Lower leg skin (tissue), 4 donors: ENCODE measurements at regions not wholly inside any gene's neighbourhood (a gene's known extent, or its start where the extent isn't known, plus 50 kb on each side); places are given as distances from the start of the nearest gene placed in this dataset.

Source experiments
- DNase-seq, 2 donors: peaks; one replicate each; pipeline ENCODE4 v3.0.0-alpha.2; 2019; ENCODE audit warnings: low spot score in 2 of 2
- H3K4me3 ChIP-seq: fragments of 200-600 bp; sonication (generic); 2 replicates; pipeline ENCODE4 v1.5.1; 2017; ENCODE audit warnings: mild to moderate bottlenecking, low read depth; ENCODE audit not compliant: poor library complexity, severe bottlenecking
- CTCF ChIP-seq, 3 donors: fragments of 450-650 bp; IDR thresholded peaks; one replicate each; pipeline ENCODE4 v1.5.1; 2016; ENCODE audit warnings: antibody characterized with exemption in 3 of 3, mild to moderate bottlenecking in 3 of 3, moderate library complexity in 2 of 3
- POLR2A ChIP-seq, 2 donors: fragments of 450-650 bp; IDR thresholded peaks; one replicate each; pipeline ENCODE4 v1.6.1; 2016 to 2017; ENCODE audit warnings: antibody characterized with exemption in 2 of 2, mild to moderate bottlenecking in 1 of 2, moderate library complexity in 1 of 2
- WGBS, 2 donors: methylation state at CpG; one replicate each; pipeline ENCODE4 v1.1.5; 2018; 5-methylcytosine and 5-hydroxymethylcytosine counted together
- intact Hi-C: fragments of 100-400 bp; cut with DNase I; formaldehyde crosslinking; loops from one replicate; pipeline ENCODE4 v1.15.0; 2023; ENCODE audit warnings: low total_unique reads

GRCh38 chr14:97036086-97036852 lies 239.1 kb downstream of the VRK1 start:
- intact Hi-C loops: no loop called here
- no peak for DNase-seq
- TF ChIP-seq POLR2A (IDR thresholded peaks at IDR 0.05): no peak
- no peak for TF ChIP-seq CTCF (IDR thresholded peaks at IDR 0.05)
- no peak overlapping the region for H3K4me3 ChIP-seq
- WGBS, 2 donors: 81 to 83% methylated on average over 15 of the region's 16 CpGs

GRCh38 chr14:97039717-97040363 lies 242.7 kb downstream of the VRK1 start:
- TF ChIP-seq POLR2A (IDR thresholded peaks at IDR 0.05) (no peak), CTCF (IDR thresholded peaks at IDR 0.05) (no peak)
- WGBS, 2 donors: 82 to 90% methylated on average over 1 of the region's 1 CpG
- DNase-seq: no peak
- intact Hi-C loops: no loop called here
- no peak overlapping the region for H3K4me3 ChIP-seq

GRCh38 chr14:97046967-97047366 lies 249.8 kb downstream of the VRK1 start:
- no peak for TF ChIP-seq CTCF (IDR thresholded peaks at IDR 0.05)
- TF ChIP-seq POLR2A (IDR thresholded peaks at IDR 0.05): no peak
- no peak for DNase-seq
- H3K4me3 ChIP-seq: no peak overlapping the region
- intact Hi-C loops: no loop called here
- 39 to 61% methylated on average over 7 of the region's 7 CpGs for WGBS, 2 donors

- TF ChIP-seq POLR2A (IDR thresholded peaks at IDR 0.05) (no peak), CTCF (IDR thresholded peaks at IDR 0.05) (no peak)
- intact Hi-C loops: no loop called here
- no peak for DNase-seq
- no peak overlapping the region for H3K4me3 ChIP-seq
Measured at GRCh38 chr14:97052001-97052400, 254.8 kb downstream of the VRK1 start.

GRCh38 chr14:97053941-97054340 lies 256.8 kb downstream of the VRK1 start:
- intact Hi-C loops: no loop called here
- TF ChIP-seq POLR2A (IDR thresholded peaks at IDR 0.05): no peak
- TF ChIP-seq CTCF (IDR thresholded peaks at IDR 0.05): no peak
- no peak for DNase-seq
- 52 to 59% methylated on average over 9 of the region's 9 CpGs for whole genome bisulfite sequencing, 2 donors
- no peak overlapping the region for H3K4me3 ChIP-seq
